Neural cell (in vitro differentiated cells): ENCODE measurements at regions not wholly inside any gene's neighbourhood (a gene's known extent, or its start where the extent isn't known, plus 50 kb on each side); places are given as distances from the start of the nearest gene placed in this dataset.

Experiments used
- H2AFZ ChIP-seq: fragments of 200-600, 300-800 bp; sonication (generic), shearing (Covaris generic); 2 replicates; pipeline ENCODE4 v1.6.0; 2014; ENCODE audit warnings: low read depth, mild to moderate bottlenecking, antibody characterized with exemption, low read length, moderate library complexity
- H3F3A ChIP-seq: fragments of 200-600 bp; shearing (Covaris generic); 2 replicates; pipeline ENCODE4 v1.6.1; 2016; ENCODE audit warnings: mild to moderate bottlenecking, moderate library complexity, mixed read lengths, antibody characterized with exemption, low read length; ENCODE audit not compliant: insufficient read depth, poor library complexity, severe bottlenecking
- H3K27ac ChIP-seq: fragments of 200-600, 300-800 bp; sonication (generic), shearing (Covaris generic); 2 replicates; pipeline ENCODE4 v1.5.1; 2014; ENCODE audit warnings: mild to moderate bottlenecking, low read length, moderate library complexity
- H3K27me3 ChIP-seq: fragments of 300-800, 200-600 bp; sonication (generic), shearing (Covaris generic); 2 replicates; pipeline ENCODE4 v1.6.0; 2014; ENCODE audit warnings: mild to moderate bottlenecking, low read depth, low read length, moderate library complexity; ENCODE audit not compliant: insufficient read depth
- H3K36me3 ChIP-seq: fragments of 300-800, 200-600 bp; sonication (generic), shearing (Covaris generic); 2 replicates; pipeline ENCODE4 v1.5.1; 2014; ENCODE audit warnings: mild to moderate bottlenecking, antibody characterized with exemption, low read length, moderate library complexity; ENCODE audit not compliant: insufficient read depth
- H3K4me2 ChIP-seq: fragments of 300-800, 200-600 bp; sonication (generic), shearing (Covaris generic); 2 replicates; pipeline ENCODE4 v1.6.0; 2014; ENCODE audit warnings: mild to moderate bottlenecking, low read length
- H3K4me3 ChIP-seq: fragments of 300-800, 200-600 bp; sonication (generic), shearing (Covaris generic); 2 replicates; pipeline ENCODE4 v1.5.1; 2014; ENCODE audit warnings: mild to moderate bottlenecking, low read length, moderate library complexity
- H3K79me2 ChIP-seq: fragments of 200-600 bp; shearing (Covaris generic); replicated peaks from 2 replicates; pipeline ENCODE4 v1.6.0; 2014; ENCODE audit warnings: mild to moderate bottlenecking, low read length, moderate library complexity; ENCODE audit not compliant: insufficient read depth
- H3K9ac ChIP-seq: fragments of 300-800, 200-600 bp; sonication (generic), shearing (Covaris generic); 2 replicates; pipeline ENCODE4 v1.6.1; 2016; ENCODE audit warnings: mild to moderate bottlenecking, low read length, mixed read lengths
- H3K9me2 ChIP-seq: fragments of 200-600 bp; shearing (Covaris generic); 2 replicates; pipeline ENCODE4 v1.6.1; 2016; ENCODE audit warnings: mild to moderate bottlenecking, low read length, mixed read lengths; ENCODE audit not compliant: insufficient read depth
- H3K9me3 ChIP-seq: fragments of 200-600, 300-800 bp; sonication (generic), shearing (Covaris generic); 2 replicates; pipeline ENCODE4 v1.6.1; 2016; ENCODE audit warnings: mild to moderate bottlenecking, mixed run types, low read length, moderate library complexity, mixed read lengths
- H4K20me1 ChIP-seq: fragments of 200-600 bp; shearing (Covaris generic); 2 replicates; pipeline ENCODE4 v1.6.1; 2016; ENCODE audit warnings: mild to moderate bottlenecking, mixed run types; ENCODE audit not compliant: insufficient read depth
- EP300 ChIP-seq: fragments of 450-650 bp; conservative IDR thresholded peaks from 2 replicates; pipeline ENCODE4 v1.6.1; 2014; ENCODE audit warnings: antibody characterized with exemption, mild to moderate bottlenecking, moderate library complexity; ENCODE audit not compliant: poor library complexity, severe bottlenecking
- EZH2 ChIP-seq: fragments of 200-600, 300-800 bp; shearing (Covaris generic), sonication (generic); IDR thresholded peaks from 2 replicates; pipeline ENCODE4 v1.6.1; 2014; ENCODE audit warnings: antibody characterized with exemption, low read length, borderline replicate concordance, mild to moderate bottlenecking; ENCODE audit not compliant: insufficient read depth, poor library complexity, severe bottlenecking
- MXI1 ChIP-seq: fragments of 450-650 bp; conservative IDR thresholded peaks from 2 replicates; pipeline ENCODE4 v1.6.1; 2014; ENCODE audit warnings: antibody characterized with exemption, mild to moderate bottlenecking; ENCODE audit not compliant: poor library complexity, severe bottlenecking
- POLR2AphosphoS5 ChIP-seq: IDR thresholded peaks from 2 replicates; pipeline ENCODE4 v1.6.1; 2012
- RAD21 ChIP-seq: fragments of 450-650 bp; conservative IDR thresholded peaks from 2 replicates; pipeline ENCODE4 v1.6.1; 2014; ENCODE audit warnings: antibody characterized with exemption, mild to moderate bottlenecking, moderate library complexity
- REST ChIP-seq: IDR thresholded peaks from 2 replicates; pipeline ENCODE4 v1.6.1; 2012; ENCODE audit warnings: borderline replicate concordance
- SMC3 ChIP-seq: fragments of 450-650 bp; conservative IDR thresholded peaks from 2 replicates; pipeline ENCODE4 v1.6.1; 2014; ENCODE audit warnings: antibody characterized with exemption, mild to moderate bottlenecking, moderate library complexity; ENCODE audit not compliant: poor library complexity
- TAF1 ChIP-seq: IDR thresholded peaks from 2 replicates; pipeline ENCODE4 v1.6.1; 2012; ENCODE audit warnings: low read depth
- TF ChIP-seq, protein P1 (sequence below): fragments of 450-650 bp; IDR thresholded peaks from 2 replicates; pipeline ENCODE4 v1.5.1; 2014; ENCODE audit warnings: antibody characterized with exemption, mild to moderate bottlenecking, moderate library complexity; ENCODE audit not compliant: poor library complexity, severe bottlenecking

DNA sequence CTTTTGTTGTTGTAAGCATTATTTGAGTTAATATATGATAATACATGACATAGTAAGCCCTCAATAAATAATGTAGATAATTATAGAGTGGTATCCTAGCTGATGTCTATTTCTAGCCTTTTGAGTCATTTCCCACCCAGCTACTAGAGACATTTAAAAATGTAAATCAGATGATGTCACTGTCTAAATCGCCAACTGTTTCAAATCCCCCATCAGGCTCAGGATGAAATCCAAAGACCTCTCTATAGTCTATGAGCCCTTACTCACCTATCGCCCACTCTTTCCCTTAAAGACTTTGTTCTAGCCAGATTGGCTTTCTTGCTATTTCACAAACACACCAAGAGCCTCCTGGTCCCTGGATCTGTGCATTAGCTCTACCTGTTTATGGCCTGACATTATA is 135.4 kb upstream of the PLET1 start:
- Histone ChIP-seq H3K27me3 (no peaks in the 10 kb centered on the region), H3F3A (no peaks in the 10 kb centered on the region)
- TF ChIP-seq TAF1 = no peak
- no peak for TF ChIP-seq MXI1
- TF ChIP-seq, protein P1, sequence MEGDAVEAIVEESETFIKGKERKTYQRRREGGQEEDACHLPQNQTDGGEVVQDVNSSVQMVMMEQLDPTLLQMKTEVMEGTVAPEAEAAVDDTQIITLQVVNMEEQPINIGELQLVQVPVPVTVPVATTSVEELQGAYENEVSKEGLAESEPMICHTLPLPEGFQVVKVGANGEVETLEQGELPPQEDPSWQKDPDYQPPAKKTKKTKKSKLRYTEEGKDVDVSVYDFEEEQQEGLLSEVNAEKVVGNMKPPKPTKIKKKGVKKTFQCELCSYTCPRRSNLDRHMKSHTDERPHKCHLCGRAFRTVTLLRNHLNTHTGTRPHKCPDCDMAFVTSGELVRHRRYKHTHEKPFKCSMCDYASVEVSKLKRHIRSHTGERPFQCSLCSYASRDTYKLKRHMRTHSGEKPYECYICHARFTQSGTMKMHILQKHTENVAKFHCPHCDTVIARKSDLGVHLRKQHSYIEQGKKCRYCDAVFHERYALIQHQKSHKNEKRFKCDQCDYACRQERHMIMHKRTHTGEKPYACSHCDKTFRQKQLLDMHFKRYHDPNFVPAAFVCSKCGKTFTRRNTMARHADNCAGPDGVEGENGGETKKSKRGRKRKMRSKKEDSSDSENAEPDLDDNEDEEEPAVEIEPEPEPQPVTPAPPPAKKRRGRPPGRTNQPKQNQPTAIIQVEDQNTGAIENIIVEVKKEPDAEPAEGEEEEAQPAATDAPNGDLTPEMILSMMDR = no peak
- TF ChIP-seq EZH2 = no peak
- no peak for TF ChIP-seq RAD21
- TF ChIP-seq POLR2AphosphoS5 = no peak
- TF ChIP-seq REST = no peak
- TF ChIP-seq EP300 = no peak
- TF ChIP-seq SMC3 = no peak

DNA sequence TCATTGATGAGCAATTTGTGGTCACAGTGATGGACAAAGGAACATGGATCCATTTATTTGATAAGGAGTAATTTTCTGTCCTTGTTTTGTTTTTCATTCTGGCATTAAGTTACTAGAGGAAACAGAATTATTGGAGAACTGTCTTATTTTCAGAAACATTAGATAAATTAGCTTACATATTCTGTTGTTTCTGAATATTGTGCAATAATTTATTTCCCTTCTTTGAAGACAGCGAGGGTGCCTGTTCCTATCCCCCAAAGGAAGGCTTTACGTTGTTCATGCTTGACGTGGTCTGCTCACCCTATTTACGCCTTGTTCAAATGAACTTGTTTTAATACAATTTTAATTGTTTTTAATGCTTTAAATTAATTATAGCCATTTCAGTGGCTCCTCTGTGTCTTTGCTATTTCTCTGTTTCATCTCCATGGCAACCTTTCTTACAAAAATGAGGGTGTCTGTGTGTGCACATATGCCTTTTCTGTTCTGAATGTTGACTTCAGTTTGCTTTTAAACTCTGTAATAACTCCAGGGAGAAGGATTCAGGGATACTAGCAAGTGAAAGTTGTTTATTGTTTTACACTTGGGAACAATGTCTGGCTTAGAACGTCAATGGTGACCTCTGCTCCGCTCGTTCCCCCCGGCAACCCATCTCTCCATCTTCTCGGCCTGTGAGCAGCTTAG is 138.3 kb upstream of the PLET1 start:
- H3K79me2 ChIP-seq = no peaks in the 10 kb centered on the region
- no peaks in the 10 kb centered on the region for H3K27me3 ChIP-seq
- no peaks in the 10 kb centered on the region for H3K36me3 ChIP-seq
- no peak overlapping the region for H3K4me3 ChIP-seq
- no peak overlapping the region for H3K27ac ChIP-seq
- no peak overlapping the region for H2AFZ ChIP-seq
- H4K20me1 ChIP-seq = no peaks in the 10 kb centered on the region
- TF ChIP-seq RAD21 (no peak), REST (no peak), POLR2AphosphoS5 (no peak)
- no peak overlapping the region for H3K4me2 ChIP-seq
- H3K9me3 ChIP-seq = no peaks in the 10 kb centered on the region
- no peaks in the 10 kb centered on the region for H3F3A ChIP-seq
- no peaks in the 10 kb centered on the region for H3K9me2 ChIP-seq
- no peak overlapping the region for H3K9ac ChIP-seq

More for the DNA sequence above, 135.4 kb upstream of the PLET1 start:
- H3K4me2 ChIP-seq = no peak overlapping the region
- H2AFZ ChIP-seq = no peak overlapping the region
- H4K20me1 ChIP-seq = no peaks in the 10 kb centered on the region
- H3K4me3 ChIP-seq = no peak overlapping the region
- H3K9me3 ChIP-seq = no peaks in the 10 kb centered on the region
- H3K36me3 ChIP-seq = no peaks in the 10 kb centered on the region
- no peaks in the 10 kb centered on the region for H3K9me2 ChIP-seq
- H3K27ac ChIP-seq = no peak overlapping the region
- H3K9ac ChIP-seq = no peak overlapping the region
- H3K79me2 ChIP-seq = no peaks in the 10 kb centered on the region
